ENCODE measurements at regions not wholly inside any gene's neighbourhood (a gene's known extent, or its start where the extent isn't known, plus 50 kb on each side); places are given as distances from the start of the nearest gene placed in this dataset.

- DNase-seq (no peak), ATAC-seq (no peak)
Observed at GRCh38 chrX:84611843-84612636, 109.8 kb upstream of the HDX start.

GRCh38 chrX:84634201-84634782, 132.0 kb upstream of the HDX start:
- Histone ChIP-seq H3K4me1 (no peaks in the 10 kb centered on the region), H3K9me3 (no peaks in the 10 kb centered on the region), H3K27me3 (no peaks in the 10 kb centered on the region), H3K4me3 (no peak overlapping the region), H3K27ac (no peak overlapping the region), H3K36me3 (no peaks in the 10 kb centered on the region)
- DNase-seq (no peak), ATAC-seq (no peak)
- no peak for TF ChIP-seq CTCF (IDR thresholded peaks at IDR 0.05)
- intact Hi-C loops (cut with DNase I) = no loop called here

More at GRCh38 chrX:84611843-84612636, 109.8 kb upstream of the HDX start:
- Histone ChIP-seq H3K9me3 (no peaks in the 10 kb centered on the region), H3K27me3 (no peaks in the 10 kb centered on the region), H3K27ac (no peak overlapping the region), H3K4me1 (no peaks in the 10 kb centered on the region), H3K36me3 (no peaks in the 10 kb centered on the region), H3K4me3 (no peak overlapping the region)
- no peak for TF ChIP-seq CTCF (IDR thresholded peaks at IDR 0.05)
- intact Hi-C loops (cut with DNase I) = no loop called here

- Histone ChIP-seq H3K36me3 (no peaks in the 10 kb centered on the region), H3K27ac (no peak overlapping the region), H3K4me1 (no peaks in the 10 kb centered on the region), H3K4me3 (no peak overlapping the region), H3K9me3 (no peaks in the 10 kb centered on the region), H3K27me3 (no peaks in the 10 kb centered on the region)
- ATAC-seq (no peak), DNase-seq (no peak)
- TF ChIP-seq CTCF (IDR thresholded peaks at IDR 0.05) = no peak
- intact Hi-C loops (cut with DNase I) = no loop called here
Observed at GRCh38 chrX:84666086-84666485, 163.8 kb upstream of the HDX start.

- H3K4me1 ChIP-seq = no peaks in the 10 kb centered on the region
- DNase-seq (no peak), ATAC-seq (no peak)
- no peak overlapping the region for H3K27ac ChIP-seq
- intact Hi-C loops (cut with DNase I) = no loop called here
- no peaks in the 10 kb centered on the region for H3K27me3 ChIP-seq
- H3K36me3 ChIP-seq = no peaks in the 10 kb centered on the region
- H3K4me3 ChIP-seq = no peak overlapping the region
- H3K9me3 ChIP-seq = no peaks in the 10 kb centered on the region
- TF ChIP-seq CTCF (IDR thresholded peaks at IDR 0.05) = no peak
Observed at GRCh38 chrX:84690228-84690627, 188.0 kb upstream of the HDX start.

- TF ChIP-seq CTCF (IDR thresholded peaks at IDR 0.05) = no peak
- Histone ChIP-seq H3K36me3 (no peaks in the 10 kb centered on the region), H3K9me3 (no peaks in the 10 kb centered on the region), H3K4me1 (no peaks in the 10 kb centered on the region), H3K4me3 (no peak overlapping the region), H3K27me3 (no peaks in the 10 kb centered on the region), H3K27ac (no peak overlapping the region)
- ATAC-seq (no peak), DNase-seq (no peak)
- intact Hi-C loops (cut with DNase I) = no loop called here
Observed at GRCh38 chrX:84709987-84710386, 207.7 kb upstream of the HDX start.
